ENCODE measurements at regions not wholly inside any gene's neighbourhood (a gene's known extent, or its start where the extent isn't known, plus 50 kb on each side); places are given as distances from the start of the nearest gene placed in this dataset.
A peak's percentile ranks its signal among the peaks of the same experiment; 100 is the strongest.

DNA sequence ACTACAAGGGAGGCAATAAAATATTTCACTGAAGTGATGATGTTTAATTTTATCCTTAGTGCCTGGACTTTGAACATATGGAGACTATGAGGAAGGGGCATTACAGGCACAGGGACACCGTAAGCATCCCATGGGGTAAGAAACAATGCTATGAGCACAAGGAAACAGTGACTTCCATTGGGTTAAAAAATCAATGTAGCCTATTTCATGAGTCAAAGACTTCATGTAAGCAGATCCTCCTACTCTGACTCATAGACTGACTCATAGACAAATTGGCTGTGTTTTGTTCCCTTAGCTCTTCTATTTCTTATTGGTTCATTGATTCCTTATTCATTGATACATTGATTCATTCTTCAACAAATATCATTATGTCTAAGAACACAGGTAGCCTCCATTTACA is 351.0 kb downstream of the PRELID2 start:
- Histone ChIP-seq H3K36me3 (no peaks in the 10 kb centered on the region), H3K4me3 (no peak overlapping the region), H3K9me3 (ENCODE audit: low read depth) (no peaks in the 10 kb centered on the region), H3K27me3 (no peaks in the 10 kb centered on the region), H3K27ac (no peak overlapping the region), H3K4me1 (ENCODE audit: low read depth) (no peaks in the 10 kb centered on the region)
- TF ChIP-seq, protein P1, sequence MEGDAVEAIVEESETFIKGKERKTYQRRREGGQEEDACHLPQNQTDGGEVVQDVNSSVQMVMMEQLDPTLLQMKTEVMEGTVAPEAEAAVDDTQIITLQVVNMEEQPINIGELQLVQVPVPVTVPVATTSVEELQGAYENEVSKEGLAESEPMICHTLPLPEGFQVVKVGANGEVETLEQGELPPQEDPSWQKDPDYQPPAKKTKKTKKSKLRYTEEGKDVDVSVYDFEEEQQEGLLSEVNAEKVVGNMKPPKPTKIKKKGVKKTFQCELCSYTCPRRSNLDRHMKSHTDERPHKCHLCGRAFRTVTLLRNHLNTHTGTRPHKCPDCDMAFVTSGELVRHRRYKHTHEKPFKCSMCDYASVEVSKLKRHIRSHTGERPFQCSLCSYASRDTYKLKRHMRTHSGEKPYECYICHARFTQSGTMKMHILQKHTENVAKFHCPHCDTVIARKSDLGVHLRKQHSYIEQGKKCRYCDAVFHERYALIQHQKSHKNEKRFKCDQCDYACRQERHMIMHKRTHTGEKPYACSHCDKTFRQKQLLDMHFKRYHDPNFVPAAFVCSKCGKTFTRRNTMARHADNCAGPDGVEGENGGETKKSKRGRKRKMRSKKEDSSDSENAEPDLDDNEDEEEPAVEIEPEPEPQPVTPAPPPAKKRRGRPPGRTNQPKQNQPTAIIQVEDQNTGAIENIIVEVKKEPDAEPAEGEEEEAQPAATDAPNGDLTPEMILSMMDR (IDR thresholded peaks at IDR 0.05; ENCODE audit: low read depth, low read length) = no peak
- DNase-seq (ENCODE audit: low read depth in 1 of 2, low spot score in 1 of 2) = peak in 1 of 2 donors; percentile 45

DNA sequence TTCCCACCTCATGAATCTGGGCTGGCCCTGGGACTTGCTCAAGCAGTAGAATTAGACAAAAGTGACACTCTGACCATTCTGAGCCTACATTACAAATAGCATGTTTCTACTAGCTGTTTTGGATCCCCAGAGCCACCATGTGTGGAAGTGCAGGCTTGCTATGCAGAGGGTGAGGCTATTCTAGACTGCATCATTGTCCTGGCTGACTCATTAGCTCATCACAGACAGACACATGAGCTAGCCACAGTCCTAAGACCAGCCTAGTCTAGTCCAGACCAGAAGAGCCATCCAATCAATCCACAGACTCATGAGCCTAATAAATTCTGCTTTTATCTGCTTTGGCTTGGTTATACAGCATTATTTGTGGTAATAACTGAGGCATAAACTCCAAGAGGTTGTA is 351.9 kb downstream of the PRELID2 start:
- no peak overlapping the region for H3K4me3 ChIP-seq
- H3K36me3 ChIP-seq = no peaks in the 10 kb centered on the region
- no peak for DNase-seq (ENCODE audit: low read depth in 1 of 2, low spot score in 1 of 2)

DNA sequence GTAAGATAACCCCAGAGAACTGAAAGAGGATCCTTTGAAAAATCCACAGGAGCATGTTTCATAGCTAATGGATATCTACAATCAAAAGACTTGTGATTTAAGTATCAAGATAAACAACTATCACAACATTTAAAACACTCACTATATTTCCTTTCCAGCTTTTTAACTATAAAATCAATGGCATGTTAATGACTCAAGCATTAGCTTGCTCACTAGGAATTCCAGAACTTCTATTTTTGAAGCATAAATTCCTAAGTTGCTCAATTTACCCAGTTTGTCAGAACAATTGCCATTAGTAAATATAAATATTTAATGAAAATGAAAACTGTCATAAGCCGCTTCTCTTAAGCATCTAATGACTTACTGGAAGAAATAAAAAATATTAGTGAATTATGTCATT is 355.3 kb downstream of the PRELID2 start:
- TF ChIP-seq, protein P1 (IDR thresholded peaks at IDR 0.05; ENCODE audit: low read depth, low read length) = no peak
- no peak for DNase-seq (ENCODE audit: low read depth in 1 of 2, low spot score in 1 of 2)
- H3K4me1 ChIP-seq (ENCODE audit: low read depth) = no peaks in the 10 kb centered on the region
- no peaks in the 10 kb centered on the region for H3K9me3 ChIP-seq (ENCODE audit: low read depth)
- H3K36me3 ChIP-seq = no peaks in the 10 kb centered on the region
- H3K27ac ChIP-seq = no peak overlapping the region
- H3K27me3 ChIP-seq = no peaks in the 10 kb centered on the region
- H3K4me3 ChIP-seq = no peak overlapping the region

More for the DNA sequence above, 351.9 kb downstream of the PRELID2 start:
- no peaks in the 10 kb centered on the region for H3K27me3 ChIP-seq
- H3K9me3 ChIP-seq (ENCODE audit: low read depth) = no peaks in the 10 kb centered on the region
- H3K27ac ChIP-seq = no peak overlapping the region
- H3K4me1 ChIP-seq (ENCODE audit: low read depth) = no peaks in the 10 kb centered on the region
- TF ChIP-seq, protein P1 (IDR thresholded peaks at IDR 0.05; ENCODE audit: low read depth, low read length) = no peak

DNA sequence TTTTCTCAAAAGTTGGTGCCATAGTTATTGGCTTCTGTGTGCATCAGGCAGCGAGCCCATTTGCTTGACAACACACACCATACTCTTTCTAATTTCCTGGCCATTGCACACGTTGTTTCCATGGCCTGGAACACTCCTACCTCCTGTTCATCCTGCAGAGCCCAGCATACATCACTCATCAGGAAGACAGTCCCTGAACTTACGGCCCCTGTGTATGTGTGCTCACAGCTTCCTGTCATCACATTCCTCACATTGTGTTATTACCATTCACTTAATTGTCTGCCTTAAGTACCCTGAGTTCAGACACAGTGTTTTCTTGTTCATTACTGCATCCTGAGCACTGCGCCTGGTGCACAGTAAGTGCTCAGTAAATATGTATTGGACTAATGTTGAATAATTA is 355.9 kb downstream of the PRELID2 start:
- TF ChIP-seq, protein P1 (IDR thresholded peaks at IDR 0.05; ENCODE audit: low read depth, low read length) = no peak
- no peaks in the 10 kb centered on the region for H3K27me3 ChIP-seq
- no peaks in the 10 kb centered on the region for H3K4me1 ChIP-seq (ENCODE audit: low read depth)
- no peak overlapping the region for H3K4me3 ChIP-seq
- no peaks in the 10 kb centered on the region for H3K36me3 ChIP-seq
- H3K9me3 ChIP-seq (ENCODE audit: low read depth) = no peaks in the 10 kb centered on the region
- H3K27ac ChIP-seq = no peak overlapping the region
- DNase-seq (ENCODE audit: low read depth in 1 of 2, low spot score in 1 of 2) = peak; percentile 24 to 30

DNA sequence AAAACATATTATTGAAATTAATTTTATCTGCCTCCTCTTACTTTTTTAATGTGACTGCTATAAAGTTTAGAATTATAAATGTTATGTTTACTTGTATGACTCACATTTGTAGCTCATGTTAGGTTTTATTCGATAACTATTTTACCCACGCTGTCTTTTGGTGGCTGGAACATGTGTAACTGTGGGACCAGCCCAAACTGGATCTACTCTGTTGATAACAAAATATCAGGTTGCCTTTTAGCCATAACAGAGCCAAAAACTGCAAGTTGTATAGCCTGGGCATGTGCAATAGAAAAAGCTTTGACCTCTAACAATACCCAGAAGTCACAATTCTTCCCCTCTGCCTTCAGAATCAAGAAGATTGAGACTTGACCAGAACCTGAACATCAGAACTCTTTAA is 356.5 kb downstream of the PRELID2 start:
- no peaks in the 10 kb centered on the region for H3K9me3 ChIP-seq (ENCODE audit: low read depth)
- H3K27ac ChIP-seq = no peak overlapping the region
- no peaks in the 10 kb centered on the region for H3K4me1 ChIP-seq (ENCODE audit: low read depth)
- TF ChIP-seq, protein P1 (IDR thresholded peaks at IDR 0.05; ENCODE audit: low read depth, low read length) = no peak
- H3K36me3 ChIP-seq = no peaks in the 10 kb centered on the region
- no peak overlapping the region for H3K4me3 ChIP-seq
- no peak for DNase-seq (ENCODE audit: low read depth in 1 of 2, low spot score in 1 of 2)
- no peaks in the 10 kb centered on the region for H3K27me3 ChIP-seq

Data from cardiac muscle cell (in vitro differentiated cells and primary cell).